NCI-H1417 (cell line): ENCODE measurements at regions not wholly inside any gene's neighbourhood (a gene's known extent, or its start where the extent isn't known, plus 50 kb on each side); places are given as distances from the start of the nearest gene placed in this dataset.

Source experiments
- DNase-seq, 3 experiments: peaks; one replicate each; lab custom pipeline; 2025; lab: John Stamatoyannopoulos, UW

DNA sequence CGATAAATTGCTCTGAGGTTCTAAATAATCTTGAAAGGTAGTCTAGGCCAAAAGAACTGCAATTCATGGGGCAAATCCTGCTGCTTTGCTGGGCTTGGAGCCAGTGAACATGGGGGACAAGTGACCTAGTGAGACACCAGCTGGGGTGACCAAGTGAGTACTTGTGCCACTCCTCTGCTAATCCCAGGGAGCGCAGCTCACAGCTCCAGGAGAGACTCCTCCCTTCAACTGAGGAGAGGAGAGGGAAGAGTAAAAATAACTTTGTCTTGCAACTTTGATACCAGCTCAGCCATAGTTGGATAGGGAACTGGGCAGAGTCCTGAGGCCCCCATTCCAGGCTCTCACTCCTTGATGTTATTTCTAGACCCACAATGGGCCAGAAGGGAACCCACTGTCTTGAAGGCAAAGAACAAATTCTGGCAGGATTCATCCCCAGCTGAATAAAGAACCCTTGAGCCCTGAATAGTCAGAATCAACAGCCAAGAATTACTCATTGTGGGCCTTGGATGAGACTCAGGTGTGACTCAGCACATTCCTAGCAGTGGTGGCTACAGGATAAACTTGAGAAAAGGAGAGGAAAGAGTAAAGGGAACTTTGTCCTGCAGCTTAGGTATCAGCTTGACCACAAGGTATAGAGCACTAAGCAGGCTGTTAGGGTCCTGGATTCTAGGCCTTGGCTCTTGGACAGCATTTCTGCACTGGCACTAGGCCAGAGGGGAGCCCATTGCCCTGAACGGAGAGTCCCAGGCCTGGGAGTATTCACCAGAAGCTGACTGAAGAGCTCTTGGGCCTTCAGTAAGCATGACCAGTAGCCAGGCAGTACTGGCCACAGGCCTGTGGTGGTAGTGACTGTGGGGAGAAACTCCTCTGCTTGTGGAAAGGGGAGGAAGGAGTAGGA is 288.3 kb upstream of the CDH18 start:
- DNase-seq, result no peak

DNA sequence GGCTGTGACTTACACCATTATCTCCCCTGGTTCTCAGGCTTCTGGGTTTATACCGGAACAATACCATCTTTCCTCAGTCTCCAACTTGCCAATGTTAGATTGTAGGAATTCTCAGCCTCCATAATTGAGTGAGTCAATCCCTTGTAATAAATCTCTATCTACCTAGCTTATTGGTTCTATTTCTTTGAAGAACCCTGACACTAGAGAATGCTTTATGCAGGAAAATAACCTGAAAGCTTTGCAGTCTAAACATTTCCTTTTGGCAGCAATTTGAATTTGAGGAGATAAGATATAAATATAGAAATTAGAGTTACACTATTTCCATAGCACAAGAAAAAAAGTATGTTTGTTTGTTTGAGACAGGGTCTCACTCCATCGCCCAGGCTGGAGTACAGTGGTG is 278.1 kb upstream of the CDH18 start:
- no peak for DNase-seq

DNA sequence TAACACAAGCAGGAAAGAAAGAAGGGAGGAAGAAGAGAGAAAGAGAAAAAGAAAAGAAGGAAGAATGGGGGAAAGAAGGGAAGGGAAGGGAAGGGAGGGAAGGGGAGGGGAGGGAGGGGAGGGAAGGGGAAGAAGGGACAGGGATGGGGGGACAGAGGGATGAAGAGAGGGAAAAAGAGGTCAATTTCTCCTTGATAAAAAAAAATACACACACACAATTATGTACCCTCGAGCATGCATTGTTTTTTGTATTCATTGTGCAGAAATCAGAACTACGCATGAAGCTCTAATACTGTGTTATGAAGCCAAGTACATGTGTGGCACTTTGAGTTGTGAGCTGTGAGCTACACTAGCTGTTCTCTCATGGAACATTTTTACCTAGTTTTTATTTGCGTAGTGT is 274.9 kb upstream of the CDH18 start:
- no peak for DNase-seq

DNA sequence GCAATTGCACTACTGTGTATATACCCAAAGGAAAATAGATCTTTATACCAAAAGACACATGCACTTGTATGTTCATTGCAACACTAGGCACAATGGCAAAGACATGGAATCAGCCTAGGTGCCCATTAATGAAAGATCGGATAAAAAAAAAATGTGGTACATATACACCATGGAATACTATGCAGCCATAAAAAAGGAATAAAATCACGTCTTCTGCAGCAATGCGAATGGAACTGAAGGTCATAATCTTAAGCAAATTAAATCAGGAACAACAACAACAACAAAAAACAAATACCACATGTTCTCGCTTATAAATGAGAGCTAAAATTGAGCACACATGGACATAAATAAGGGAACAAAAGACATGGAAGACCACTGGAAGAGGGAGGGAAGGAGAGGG is 266.7 kb upstream of the CDH18 start:
- no peak for DNase-seq

DNA sequence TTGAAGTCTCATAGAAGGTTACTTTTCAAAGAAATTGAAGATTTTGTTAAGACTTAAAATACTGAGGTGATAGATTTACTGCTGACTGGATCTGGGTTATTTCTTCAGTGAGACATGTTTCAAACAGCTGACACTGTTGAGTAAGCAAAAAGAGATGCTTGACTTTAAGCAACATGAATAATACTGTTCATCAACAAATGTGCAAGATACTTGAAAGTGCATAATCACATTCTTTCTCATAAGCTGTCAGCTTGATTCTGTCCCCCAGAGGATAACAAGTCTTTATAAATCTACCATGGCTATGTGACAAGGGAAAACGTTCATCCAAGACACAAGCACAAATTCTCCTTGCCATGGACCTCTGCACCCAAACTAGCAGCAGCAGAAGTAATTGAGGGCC is 260.1 kb upstream of the CDH18 start:
- no peak for DNase-seq

DNA sequence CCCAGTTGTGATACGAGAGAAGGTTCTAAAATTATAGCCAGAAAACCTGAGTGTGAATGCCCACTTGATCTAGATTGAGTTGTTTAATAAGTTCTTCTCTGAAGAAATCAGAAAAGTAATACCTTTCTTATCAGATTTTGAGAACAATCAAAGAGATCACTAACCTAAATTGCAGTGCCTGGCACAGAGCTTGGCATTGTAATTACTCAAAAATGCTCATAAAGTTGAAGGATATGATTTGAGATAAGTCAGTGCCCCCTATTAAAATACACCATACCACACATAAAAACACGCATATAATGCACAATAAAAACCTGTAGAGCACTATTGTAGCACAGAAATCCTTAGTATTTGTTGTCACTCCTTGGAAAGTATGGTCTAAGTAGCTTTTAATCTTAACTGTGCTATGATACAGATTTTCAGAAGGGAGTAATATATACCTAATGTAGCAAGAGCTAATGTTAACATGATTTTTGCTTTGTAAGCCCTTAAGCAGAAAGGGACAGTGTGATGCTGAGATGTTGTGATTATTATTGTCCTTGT is 257.5 kb upstream of the CDH18 start:
- DNase-seq, result no peak

DNA sequence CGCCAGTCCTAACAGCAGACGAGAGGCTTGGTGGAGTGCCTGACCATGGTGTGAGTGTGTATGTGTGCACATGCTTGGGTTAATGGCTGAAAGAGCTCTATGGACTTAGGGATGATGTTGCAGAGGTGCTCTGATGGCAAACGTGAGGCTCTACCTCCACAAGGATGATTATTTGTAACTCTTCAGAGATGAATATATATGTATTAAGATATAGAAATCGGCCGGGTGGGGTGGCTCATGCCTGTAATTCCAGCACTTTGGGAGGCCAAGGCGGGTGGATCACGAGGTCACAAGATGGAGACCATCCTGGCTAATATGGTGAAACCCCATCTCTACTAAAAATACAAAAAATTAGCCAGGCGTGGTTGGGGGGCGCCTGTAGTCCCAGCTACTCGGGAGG is 253.4 kb upstream of the CDH18 start:
- no peak for DNase-seq

DNA sequence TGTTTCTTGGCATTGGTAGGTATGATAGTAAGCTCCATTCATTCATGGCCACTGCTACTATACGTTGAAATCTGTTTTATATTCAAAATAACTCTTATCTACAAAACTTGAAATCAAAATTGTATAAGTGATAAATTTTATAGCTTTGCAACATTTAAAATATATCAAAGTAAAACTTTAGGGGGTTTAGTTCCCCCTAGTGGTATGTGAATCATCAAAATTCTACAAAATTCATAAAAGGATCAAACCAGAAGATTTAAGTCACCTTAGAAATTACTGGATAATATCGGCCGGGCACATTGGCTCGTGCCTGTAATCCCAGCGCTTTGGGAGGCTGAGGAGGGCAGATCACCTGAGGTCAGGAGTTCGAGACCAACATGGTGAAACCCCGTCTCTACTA is 243.0 kb upstream of the CDH18 start:
- no peak for DNase-seq

DNA sequence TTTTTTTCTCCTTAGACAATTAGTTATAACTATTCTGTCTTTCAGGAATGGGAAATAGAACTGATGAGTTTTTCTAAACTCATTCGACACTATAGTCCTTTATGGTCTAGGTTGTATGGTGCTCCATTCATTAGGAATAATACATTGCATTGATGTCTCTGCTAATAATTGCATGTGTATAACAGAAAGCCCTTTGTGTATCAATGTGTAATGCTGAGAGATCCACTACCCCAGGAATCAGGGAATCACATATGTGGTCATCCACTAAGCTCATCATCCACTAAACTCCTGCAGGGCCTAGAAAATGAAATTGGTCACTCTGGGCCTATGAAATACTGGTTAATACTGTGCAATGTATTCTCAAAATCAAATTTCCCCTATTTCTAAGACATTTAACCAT is 242.0 kb upstream of the CDH18 start:
- DNase-seq, result no peak

DNA sequence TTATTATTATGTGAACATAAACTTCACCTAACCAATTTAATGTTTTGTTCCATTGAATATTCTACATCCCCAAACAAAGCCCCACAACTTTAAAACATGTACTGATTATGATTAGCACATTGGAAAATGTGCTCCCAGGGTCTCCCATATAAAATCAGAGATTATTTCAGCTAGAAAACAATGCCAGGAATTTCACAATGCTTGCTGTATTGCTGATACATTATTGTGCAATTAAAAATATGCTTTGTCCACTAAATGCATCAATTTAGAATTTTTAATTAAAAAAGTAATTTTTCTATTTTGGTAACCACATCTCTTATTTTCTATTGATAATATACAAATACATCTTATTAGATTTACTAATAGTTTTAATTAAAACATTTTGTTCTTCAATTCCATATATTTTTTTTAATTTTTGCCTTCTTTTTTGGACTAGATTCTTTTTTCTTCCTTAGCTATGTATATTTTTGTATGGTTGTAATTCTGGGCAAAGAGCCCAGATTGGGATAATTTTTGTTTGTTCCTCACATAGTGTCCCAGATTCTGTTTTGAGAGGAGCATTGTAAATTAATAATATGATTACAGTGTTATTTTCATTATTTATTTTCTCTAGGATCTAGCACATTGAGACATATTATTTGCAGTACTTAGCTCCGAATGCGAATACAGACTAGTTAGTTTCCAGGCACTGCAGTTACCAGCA is 241.5 kb upstream of the CDH18 start:
- no peak for DNase-seq

DNA sequence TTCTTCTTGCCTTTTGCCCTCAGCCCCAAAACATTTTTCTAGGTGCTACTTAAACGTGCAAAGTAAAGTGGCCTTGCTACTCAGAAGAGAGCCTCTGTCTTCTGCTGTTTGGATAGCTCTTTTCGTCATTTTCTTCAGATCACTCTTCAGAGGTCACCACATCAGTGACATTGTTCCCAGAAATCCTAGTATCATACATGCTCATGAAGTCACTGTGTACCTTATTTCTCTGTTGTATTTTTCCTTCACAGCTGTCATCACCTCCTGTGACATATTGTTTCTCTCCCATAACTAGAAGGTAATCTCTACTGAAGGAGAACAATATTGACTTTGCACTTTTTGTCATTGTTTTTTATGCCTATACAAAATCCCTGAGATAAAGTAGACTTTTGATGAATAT is 237.0 kb upstream of the CDH18 start:
- no peak for DNase-seq

DNA sequence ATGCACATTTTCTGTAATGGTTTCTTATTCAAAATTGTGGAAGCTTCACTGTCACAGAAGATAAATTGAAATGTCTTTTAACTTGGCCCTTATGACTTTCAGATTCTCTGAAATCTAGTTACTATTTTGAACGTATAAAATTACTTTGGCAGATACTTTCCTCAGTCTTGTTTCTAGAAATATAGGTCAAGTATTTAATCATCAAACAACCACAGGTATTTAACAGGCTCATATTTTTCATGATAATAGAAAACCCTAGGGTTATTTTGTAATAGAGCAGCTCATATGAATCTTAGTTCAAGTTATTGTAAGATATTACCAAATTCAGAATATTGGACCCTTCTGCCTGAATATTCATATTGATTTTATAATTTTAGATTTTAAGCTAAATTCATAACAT is 236.0 kb upstream of the CDH18 start:
- DNase-seq, result no peak

DNA sequence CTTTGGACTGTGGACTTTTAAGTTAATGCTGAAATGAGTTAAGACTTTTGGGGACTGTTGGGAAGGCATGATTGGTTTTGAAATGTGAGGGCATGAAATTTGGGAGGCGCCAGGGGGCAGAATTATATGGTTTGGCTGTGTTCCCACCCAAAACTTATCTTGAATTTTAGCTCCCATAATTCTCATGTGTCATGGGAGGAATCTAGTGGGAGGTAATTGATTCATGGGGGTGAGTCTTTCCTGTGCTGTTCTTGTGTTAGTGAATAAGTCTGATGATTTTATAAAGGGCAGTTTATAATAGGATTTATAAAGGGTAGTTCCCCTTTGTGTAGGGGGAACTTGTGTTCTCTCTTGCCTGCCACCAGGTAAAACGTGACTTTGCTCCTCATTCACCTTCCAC is 235.5 kb upstream of the CDH18 start:
- DNase-seq, result no peak

DNA sequence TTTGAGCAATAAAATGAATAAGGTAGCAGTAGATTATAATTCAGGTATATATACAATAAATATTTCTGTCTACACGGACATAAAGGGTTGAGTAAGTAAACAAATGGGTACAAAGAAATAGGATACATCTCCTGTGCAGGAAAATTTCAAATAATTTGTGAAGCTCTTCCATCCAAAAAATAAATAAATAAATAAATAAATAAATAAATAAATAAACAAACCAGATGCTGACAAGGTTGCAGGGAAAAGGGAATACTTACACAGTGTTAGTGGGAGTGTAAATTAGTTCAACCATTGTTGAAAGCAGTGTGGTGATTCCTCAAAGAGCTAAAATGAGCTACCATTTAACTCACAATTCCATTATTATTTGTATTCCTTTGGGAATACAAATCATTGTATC is 227.3 kb upstream of the CDH18 start:
- no peak for DNase-seq

DNA sequence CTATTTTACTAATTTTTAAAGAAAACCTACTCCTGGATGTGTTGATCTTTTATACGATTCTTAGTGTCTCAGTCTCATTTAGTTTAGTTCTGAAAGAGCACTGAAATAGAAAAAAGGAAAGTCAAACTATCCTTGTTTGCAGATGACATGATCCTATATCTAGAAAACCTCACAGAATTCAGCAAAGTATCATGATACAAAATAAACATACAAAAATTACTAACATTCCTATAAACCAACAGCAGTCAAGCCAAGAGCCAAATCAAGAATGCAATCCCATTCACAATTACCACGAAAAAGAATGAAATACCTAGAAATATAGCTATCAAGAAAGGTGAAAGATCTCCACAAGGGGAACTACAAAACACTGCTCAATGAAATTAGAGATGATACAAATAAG is 225.8 kb upstream of the CDH18 start:
- no peak for DNase-seq

DNA sequence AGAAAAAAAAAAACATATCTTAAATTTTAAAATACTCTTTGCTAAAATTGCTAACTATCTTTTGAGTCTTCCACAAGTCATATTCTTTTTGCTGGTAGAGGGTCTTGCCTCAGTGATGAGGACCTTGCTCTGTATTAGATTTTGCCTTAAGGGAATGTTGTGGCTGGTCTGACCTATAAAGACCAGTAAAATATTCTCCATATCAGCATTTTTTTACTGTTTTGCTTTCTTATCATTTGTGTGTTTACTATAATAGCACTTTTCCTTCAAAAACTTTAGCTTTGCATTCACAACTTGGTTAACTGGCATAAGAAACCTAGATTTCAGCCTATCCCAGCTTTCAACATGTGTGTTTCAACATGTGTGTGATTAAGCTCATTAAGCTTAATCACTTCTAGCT is 224.7 kb upstream of the CDH18 start:
- DNase-seq, result no peak

DNA sequence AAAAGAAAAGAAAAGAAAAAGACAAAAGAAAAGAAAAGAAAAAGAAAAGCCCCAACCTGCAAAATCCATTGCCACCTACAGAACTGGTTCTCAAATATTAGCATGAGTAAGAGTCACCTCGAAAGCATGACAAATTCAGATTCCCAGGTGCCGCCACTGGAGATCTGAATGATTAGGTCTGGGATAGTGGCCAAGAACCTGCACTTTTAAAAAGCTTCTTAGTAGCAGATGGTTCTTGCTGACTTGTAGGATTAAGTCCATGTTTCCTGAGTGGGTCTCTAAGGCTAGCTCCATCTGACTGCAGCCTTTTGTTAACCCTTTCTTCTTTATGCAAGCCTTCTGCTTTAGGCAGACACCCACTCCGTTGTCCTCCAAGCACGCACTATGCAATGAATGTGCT is 178.5 kb upstream of the CDH18 start:
- no peak for DNase-seq

DNA sequence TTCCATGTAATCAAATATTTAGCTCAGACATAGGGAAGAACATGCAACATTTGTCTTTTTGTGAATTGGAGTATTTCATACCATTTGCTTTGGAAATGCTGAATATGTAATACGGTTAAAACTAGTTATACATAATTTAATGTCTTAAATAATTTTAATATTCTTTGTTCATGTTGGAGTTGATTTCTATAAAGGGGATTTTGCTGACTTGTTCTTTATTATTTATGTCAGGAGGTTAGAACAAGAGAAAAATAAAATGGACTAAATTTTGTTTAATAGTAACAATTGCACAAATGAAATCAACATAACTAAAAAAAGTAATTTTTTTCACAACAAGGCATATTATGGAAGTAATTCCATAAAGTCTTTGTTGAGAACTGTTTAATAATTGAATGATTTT is 170.0 kb upstream of the CDH18 start:
- DNase-seq, result no peak

DNA sequence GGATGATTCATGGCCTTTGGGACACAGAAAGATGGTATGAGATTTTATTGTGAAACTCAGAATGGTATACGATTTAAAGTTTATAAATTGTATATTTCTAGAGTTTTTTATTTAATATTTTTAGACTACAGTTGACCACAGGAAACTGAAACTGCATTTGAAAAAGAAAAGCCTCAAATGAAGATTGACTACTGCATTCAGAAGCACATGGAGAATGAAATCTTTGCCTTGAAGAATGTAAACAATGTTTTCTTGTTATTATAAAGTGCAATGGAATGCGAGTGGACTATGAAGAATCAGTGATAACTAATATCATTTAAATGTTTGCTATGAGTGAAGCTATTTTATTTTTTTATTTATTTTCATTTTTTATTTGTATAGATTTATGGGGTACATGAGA is 169.1 kb upstream of the CDH18 start:
- DNase-seq, result no peak

DNA sequence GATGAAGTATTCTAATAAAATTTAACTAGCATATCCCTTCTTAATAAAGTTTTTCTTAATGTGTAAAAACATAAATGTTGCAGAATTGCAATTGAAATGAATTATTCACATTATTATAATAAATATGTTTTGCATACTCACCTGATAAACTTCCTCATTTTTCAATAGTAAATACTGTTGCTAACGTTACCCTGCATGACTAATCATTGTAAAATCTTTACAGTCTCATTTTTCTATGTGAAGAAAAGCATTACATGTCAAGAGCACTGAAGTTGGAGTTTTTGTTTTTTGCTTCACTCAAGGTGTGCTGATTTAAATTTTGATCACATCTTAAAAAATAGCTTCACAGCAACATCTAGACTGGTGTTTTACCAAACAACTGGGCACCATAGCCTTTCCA is 157.2 kb upstream of the CDH18 start:
- no peak for DNase-seq

DNA sequence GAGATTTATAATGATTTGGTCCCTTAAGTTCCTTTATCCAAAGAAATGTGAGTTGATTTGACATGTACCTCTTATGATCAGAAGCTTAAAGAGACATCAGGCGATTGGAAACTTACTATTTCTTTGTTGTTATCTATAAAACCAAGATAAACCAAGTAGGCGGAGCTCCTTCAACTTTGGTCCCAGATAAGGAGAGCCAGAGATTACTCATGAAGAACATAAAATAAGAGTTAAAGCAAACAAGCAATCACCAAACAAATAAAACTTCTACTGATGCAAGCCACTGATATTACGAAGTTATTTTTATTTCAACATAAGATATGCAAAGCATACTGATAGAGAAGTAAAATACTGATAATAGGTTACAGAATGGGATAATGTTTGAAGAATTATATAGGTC is 141.5 kb upstream of the CDH18 start:
- no peak for DNase-seq

DNA sequence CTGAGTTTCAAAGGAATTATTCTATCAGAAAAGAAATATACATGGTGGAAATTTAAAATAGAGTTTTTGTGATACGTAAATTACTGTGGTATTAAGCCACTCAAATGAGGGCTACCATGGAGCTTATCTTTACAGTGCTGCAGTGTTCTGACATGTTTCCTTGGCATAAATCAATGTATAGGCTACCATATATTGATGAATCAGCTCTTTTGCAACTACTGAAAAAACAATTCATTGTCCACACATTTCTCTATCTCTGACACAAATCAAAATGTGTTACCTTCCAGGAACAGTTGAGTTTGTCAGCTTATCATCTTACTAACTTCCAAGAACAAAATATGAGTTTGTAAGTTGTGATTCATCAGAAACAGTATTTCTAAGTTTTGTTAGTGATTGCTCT is 140.3 kb upstream of the CDH18 start:
- DNase-seq, result no peak

DNA sequence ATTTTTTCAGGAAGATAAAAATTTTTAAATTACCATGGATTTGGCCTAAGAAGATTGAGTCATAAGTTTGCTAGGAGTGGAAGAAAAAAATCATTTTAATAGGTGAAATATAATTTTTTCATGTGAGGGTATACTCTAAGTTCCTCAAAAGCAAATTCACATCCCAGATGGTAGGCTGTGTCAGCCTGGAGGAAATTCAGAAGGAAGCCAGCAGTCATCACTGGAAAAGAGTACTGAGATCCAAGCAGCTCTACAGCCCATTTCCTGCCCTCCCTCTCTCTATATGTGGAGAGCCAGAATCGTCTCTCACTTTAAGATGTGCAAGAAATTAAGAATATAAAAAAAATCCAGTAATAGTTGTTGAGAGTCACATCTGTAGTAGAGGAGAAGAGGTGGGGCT is 126.5 kb upstream of the CDH18 start:
- no peak for DNase-seq

DNA sequence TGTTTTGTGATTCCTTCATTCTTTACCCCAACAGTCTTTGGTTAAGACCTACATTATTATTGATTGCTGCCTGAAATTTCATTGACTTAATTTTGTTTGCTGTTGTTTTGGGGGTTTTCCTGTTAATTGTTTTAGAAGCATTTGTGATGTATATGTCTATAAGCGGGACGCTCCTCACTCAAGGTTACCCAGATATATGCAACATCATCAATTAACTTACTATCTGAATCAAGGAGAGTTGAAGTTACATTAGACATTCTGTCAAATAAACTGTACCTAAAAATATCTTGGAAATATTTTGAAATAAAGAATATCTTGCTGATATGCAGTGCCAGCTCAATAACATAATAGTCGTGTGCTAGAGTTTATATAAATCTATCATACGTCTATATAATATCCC is 125.9 kb upstream of the CDH18 start:
- DNase-seq, result no peak
